Keratinocyte (primary cell): ENCODE measurements at regions not wholly inside any gene's neighbourhood (a gene's known extent, or its start where the extent isn't known, plus 50 kb on each side); places are given as distances from the start of the nearest gene placed in this dataset.

Experiments used
- DNase-seq: peaks from one replicate; pipeline ENCODE4 v3.0.0-alpha.2; 2011; ENCODE audit warnings: low read depth, missing footprints, low spot score
- FAIRE-seq: peaks from 2 replicates; lab custom pipeline; 2011; peaks lifted over from hg19 to GRCh38; lab: Jason Lieb, UNC
- H2AFZ ChIP-seq: 2 replicates; pipeline ENCODE4 v1.6.0; 2012; ENCODE audit warnings: low read length, control low read depth, inconsistent platforms; ENCODE audit not compliant: control insufficient read depth
- H3K27ac ChIP-seq: 2 replicates; pipeline ENCODE4 v1.5.1; 2011; ENCODE audit warnings: low read length; ENCODE audit not compliant: control insufficient read depth, insufficient read depth
- H3K27me3 ChIP-seq: 3 replicates; pipeline ENCODE4 v1.6.0; 2011; ENCODE audit warnings: low read length; ENCODE audit not compliant: control insufficient read depth, insufficient read depth; ENCODE audit errors: extremely low read depth
- H3K36me3 ChIP-seq, 2 experiments: 2 replicates in 1 of 2; 3 replicates in 1 of 2; pipeline ENCODE4 v1.5.1; 2011; ENCODE audit warnings: low read length in 2 of 2, mild to moderate bottlenecking in 1 of 2; ENCODE audit not compliant: control insufficient read depth in 2 of 2, insufficient read depth in 2 of 2; ENCODE audit errors: extremely low read depth in 1 of 2
- H3K4me1 ChIP-seq: 3 replicates; pipeline ENCODE4 v1.5.1; 2011; ENCODE audit warnings: low read length; ENCODE audit not compliant: control insufficient read depth, insufficient read depth; ENCODE audit errors: extremely low read depth
- H3K4me2 ChIP-seq: 3 replicates; pipeline ENCODE4 v1.6.0; 2011; ENCODE audit warnings: low read depth, low read length; ENCODE audit not compliant: control insufficient read depth, insufficient read depth; ENCODE audit errors: extremely low read depth
- H3K4me3 ChIP-seq, 3 experiments: fragments of 200-600 bp in 1 of 3; sonication (generic) in 1 of 3; 2 replicates in 2 of 3; 3 replicates in 1 of 3; pipeline ENCODE4 v1.5.1; 2011 to 2016; ENCODE audit warnings: low read length in 3 of 3, mild to moderate bottlenecking in 3 of 3, control low read depth in 2 of 3, inconsistent platforms in 1 of 3, low read depth in 1 of 3, mixed read lengths in 1 of 3, mixed run types in 1 of 3, moderate library complexity in 1 of 3; ENCODE audit not compliant: control insufficient read depth in 2 of 3, insufficient read depth in 2 of 3; ENCODE audit errors: extremely low read depth in 1 of 3
- H3K79me2 ChIP-seq: 2 replicates; pipeline ENCODE4 v1.6.0; 2012; ENCODE audit warnings: low read length; ENCODE audit not compliant: control insufficient read depth, insufficient read depth
- H3K9ac ChIP-seq: 3 replicates; pipeline ENCODE4 v1.6.0; 2011; ENCODE audit warnings: low read length; ENCODE audit not compliant: control insufficient read depth, insufficient read depth; ENCODE audit errors: extremely low read depth
- H3K9me1 ChIP-seq: 3 replicates; pipeline ENCODE4 v1.6.0; 2011; ENCODE audit warnings: low read length; ENCODE audit not compliant: control insufficient read depth, insufficient read depth; ENCODE audit errors: extremely low read depth
- H3K9me3 ChIP-seq: 2 replicates; pipeline ENCODE4 v1.5.1; 2012; ENCODE audit warnings: low read depth, low read length; ENCODE audit not compliant: control insufficient read depth
- H4K20me1 ChIP-seq: 3 replicates; pipeline ENCODE4 v1.6.0; 2011; ENCODE audit warnings: low read length; ENCODE audit not compliant: control insufficient read depth, insufficient read depth; ENCODE audit errors: extremely low read depth
- EZH2 ChIP-seq: IDR thresholded peaks from one replicate; pipeline ENCODE4 v1.6.1; 2012; ENCODE audit warnings: inconsistent platforms, mild to moderate bottlenecking, low read length, moderate library complexity
- dilution Hi-C: fragments of 300-500 bp; cut with MboI; formaldehyde crosslinking; loops from one replicate; pipeline ENCODE4 v1.7.0; 2020; ENCODE audit warnings: low sequenced_read_pairs; ENCODE audit not compliant: extremely low pct_ligation_motif_present
- TF ChIP-seq, protein P1 (sequence below), 3 experiments: IDR thresholded peaks in 1 of 3; conservative IDR thresholded peaks in 1 of 3; optimal IDR thresholded peaks in 1 of 3; 2 replicates in 2 of 3; 3 replicates in 1 of 3; pipeline versions ENCODE3 to v1.5.1; 2011; ENCODE audit warnings: low read length in 3 of 3, mild to moderate bottlenecking in 3 of 3, moderate library complexity in 2 of 3, control low read depth in 1 of 3, inconsistent platforms in 1 of 3; ENCODE audit not compliant: insufficient read depth in 2 of 3; ENCODE audit errors: extremely low read depth in 1 of 3

GRCh38 chr17:73710095-73710592 lies 65.9 kb upstream of the SDK2 start:
- Histone ChIP-seq H3K79me2 (no peaks in the 10 kb centered on the region), H3K9me3 (no peaks in the 10 kb centered on the region), H3K4me2 (no peak overlapping the region), H3K4me3 (no peak overlapping the region), H2AFZ (no peak overlapping the region), H3K36me3 (no peaks in the 10 kb centered on the region), H3K9ac (no peak overlapping the region), H3K4me1 (peaks cover 16% of the 10 kb centered on the region), H4K20me1 (no peaks in the 10 kb centered on the region), H3K27me3 (peaks cover 18% of the 10 kb centered on the region), H3K27ac (no peak overlapping the region), H3K9me1 (no peaks in the 10 kb centered on the region)
- DNase-seq (peak; percentile 38), FAIRE-seq (peak; percentile 90)
- dilution Hi-C loops, result no loop called here
- TF ChIP-seq, protein P1, sequence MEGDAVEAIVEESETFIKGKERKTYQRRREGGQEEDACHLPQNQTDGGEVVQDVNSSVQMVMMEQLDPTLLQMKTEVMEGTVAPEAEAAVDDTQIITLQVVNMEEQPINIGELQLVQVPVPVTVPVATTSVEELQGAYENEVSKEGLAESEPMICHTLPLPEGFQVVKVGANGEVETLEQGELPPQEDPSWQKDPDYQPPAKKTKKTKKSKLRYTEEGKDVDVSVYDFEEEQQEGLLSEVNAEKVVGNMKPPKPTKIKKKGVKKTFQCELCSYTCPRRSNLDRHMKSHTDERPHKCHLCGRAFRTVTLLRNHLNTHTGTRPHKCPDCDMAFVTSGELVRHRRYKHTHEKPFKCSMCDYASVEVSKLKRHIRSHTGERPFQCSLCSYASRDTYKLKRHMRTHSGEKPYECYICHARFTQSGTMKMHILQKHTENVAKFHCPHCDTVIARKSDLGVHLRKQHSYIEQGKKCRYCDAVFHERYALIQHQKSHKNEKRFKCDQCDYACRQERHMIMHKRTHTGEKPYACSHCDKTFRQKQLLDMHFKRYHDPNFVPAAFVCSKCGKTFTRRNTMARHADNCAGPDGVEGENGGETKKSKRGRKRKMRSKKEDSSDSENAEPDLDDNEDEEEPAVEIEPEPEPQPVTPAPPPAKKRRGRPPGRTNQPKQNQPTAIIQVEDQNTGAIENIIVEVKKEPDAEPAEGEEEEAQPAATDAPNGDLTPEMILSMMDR (optimal IDR thresholded peaks at IDR 0.05 in 1 of 3, IDR thresholded peaks at IDR 0.05 in 1 of 3, conservative IDR thresholded peaks at IDR 0.05 in 1 of 3; ENCODE audit: extremely low read depth in 1 of 3, insufficient read depth in 2 of 3, low read length in 3 of 3), result peak; percentile 83 to 92 (median 89)
- TF ChIP-seq EZH2, result no peak

- FAIRE-seq (no peak), DNase-seq (no peak)
- Histone ChIP-seq H3K9me3 (no peaks in the 10 kb centered on the region), H3K79me2 (no peaks in the 10 kb centered on the region), H3K27ac (no peak overlapping the region), H3K9me1 (no peaks in the 10 kb centered on the region), H3K9ac (no peak overlapping the region), H3K4me3 (no peak overlapping the region), H3K4me1 (peaks cover 16% of the 10 kb centered on the region), H3K36me3 (no peaks in the 10 kb centered on the region), H4K20me1 (no peaks in the 10 kb centered on the region), H2AFZ (no peak overlapping the region), H3K27me3 (peaks cover 21% of the 10 kb centered on the region), H3K4me2 (no peak overlapping the region)
- dilution Hi-C loops, result no loop called here
- TF ChIP-seq, protein P1 (optimal IDR thresholded peaks at IDR 0.05 in 1 of 3, IDR thresholded peaks at IDR 0.05 in 1 of 3, conservative IDR thresholded peaks at IDR 0.05 in 1 of 3; ENCODE audit: extremely low read depth in 1 of 3, insufficient read depth in 2 of 3, low read length in 3 of 3), result no peak
- TF ChIP-seq EZH2, result no peak
Measured at GRCh38 chr17:73711184-73711583, 66.9 kb upstream of the SDK2 start.
